ENCODE measurements at regions not wholly inside any gene's neighbourhood (a gene's known extent, or its start where the extent isn't known, plus 50 kb on each side); places are given as distances from the start of the nearest gene placed in this dataset.

- Mint-ChIP-seq H3K9me3 (peaks cover 6% of the 10 kb centered on the region), H3K27ac (no peak overlapping the region), H3K4me1 (peaks cover 7% of the 10 kb centered on the region), H3K4me3 (no peak overlapping the region), H3K36me3 (no peaks in the 10 kb centered on the region), H3K27me3 (peaks cover 48% of the 10 kb centered on the region)
- no peak for DNase-seq
Observed at GRCh38 chr20:57071954-57072583, 194.4 kb downstream of the BMP7 start.

- no peak overlapping the region for H3K4me3 Mint-ChIP-seq
- no peak for DNase-seq
- H3K9me3 Mint-ChIP-seq, result peaks cover 11% of the 10 kb centered on the region
- H3K4me1 Mint-ChIP-seq, result peaks cover 7% of the 10 kb centered on the region
- H3K27me3 Mint-ChIP-seq, result peaks cover 49% of the 10 kb centered on the region
- H3K36me3 Mint-ChIP-seq, result no peaks in the 10 kb centered on the region
- H3K27ac Mint-ChIP-seq, result no peak overlapping the region
Observed at GRCh38 chr20:57073402-57073801, 193.0 kb downstream of the BMP7 start.

- Mint-ChIP-seq H3K9me3 (peaks cover 14% of the 10 kb centered on the region), H3K36me3 (no peaks in the 10 kb centered on the region), H3K27ac (no peak overlapping the region), H3K27me3 (peaks cover 49% of the 10 kb centered on the region), H3K4me3 (no peak overlapping the region), H3K4me1 (peaks cover 7% of the 10 kb centered on the region)
- no peak for DNase-seq
Observed at GRCh38 chr20:57074386-57074785, 192.1 kb downstream of the BMP7 start.

GRCh38 chr20:57075181-57075580 lies 191.3 kb downstream of the BMP7 start:
- H3K4me1 Mint-ChIP-seq, result peaks cover 7% of the 10 kb centered on the region
- no peak overlapping the region for H3K27ac Mint-ChIP-seq
- no peak overlapping the region for H3K4me3 Mint-ChIP-seq
- no peaks in the 10 kb centered on the region for H3K36me3 Mint-ChIP-seq
- H3K9me3 Mint-ChIP-seq, result peaks cover 14% of the 10 kb centered on the region
- DNase-seq, result no peak
- peaks cover 41% of the 10 kb centered on the region for H3K27me3 Mint-ChIP-seq

- peaks cover 7% of the 10 kb centered on the region for H3K4me1 Mint-ChIP-seq
- no peak overlapping the region for H3K27ac Mint-ChIP-seq
- H3K27me3 Mint-ChIP-seq, result peaks cover 37% of the 10 kb centered on the region
- no peak overlapping the region for H3K4me3 Mint-ChIP-seq
- peaks cover 16% of the 10 kb centered on the region for H3K9me3 Mint-ChIP-seq
- no peaks in the 10 kb centered on the region for H3K36me3 Mint-ChIP-seq
- DNase-seq, result no peak
Observed at GRCh38 chr20:57075603-57076002, 190.8 kb downstream of the BMP7 start.

GRCh38 chr20:57076152-57076652 lies 190.2 kb downstream of the BMP7 start:
- Mint-ChIP-seq H3K36me3 (no peaks in the 10 kb centered on the region), H3K4me3 (no peak overlapping the region), H3K27ac (no peak overlapping the region), H3K27me3 (peaks cover 31% of the 10 kb centered on the region), H3K4me1 (peaks cover 5% of the 10 kb centered on the region), H3K9me3 (peaks cover 16% of the 10 kb centered on the region)
- no peak for DNase-seq

- DNase-seq, result no peak
- Mint-ChIP-seq H3K27me3 (peaks cover 26% of the 10 kb centered on the region), H3K36me3 (no peaks in the 10 kb centered on the region), H3K4me3 (no peak overlapping the region), H3K27ac (no peak overlapping the region), H3K4me1 (no peaks in the 10 kb centered on the region), H3K9me3 (peaks cover 16% of the 10 kb centered on the region)
Observed at GRCh38 chr20:57076951-57077350, 189.5 kb downstream of the BMP7 start.

GRCh38 chr20:57078116-57078515 lies 188.3 kb downstream of the BMP7 start:
- DNase-seq, result no peak
- H3K27ac Mint-ChIP-seq, result no peak overlapping the region
- H3K36me3 Mint-ChIP-seq, result no peaks in the 10 kb centered on the region
- peaks cover 16% of the 10 kb centered on the region for H3K9me3 Mint-ChIP-seq
- peaks cover 15% of the 10 kb centered on the region for H3K27me3 Mint-ChIP-seq
- no peaks in the 10 kb centered on the region for H3K4me1 Mint-ChIP-seq
- H3K4me3 Mint-ChIP-seq, result no peak overlapping the region

GRCh38 chr20:57079031-57080005 lies 187.1 kb downstream of the BMP7 start:
- no peak for DNase-seq
- Mint-ChIP-seq H3K27me3 (peaks cover 10% of the 10 kb centered on the region), H3K27ac (no peak overlapping the region), H3K36me3 (no peaks in the 10 kb centered on the region), H3K4me3 (no peak overlapping the region), H3K4me1 (no peaks in the 10 kb centered on the region), H3K9me3 (peaks cover 16% of the 10 kb centered on the region)

GRCh38 chr20:57080796-57081195 lies 185.6 kb downstream of the BMP7 start:
- Mint-ChIP-seq H3K27me3 (peaks cover 5% of the 10 kb centered on the region), H3K36me3 (no peaks in the 10 kb centered on the region), H3K4me1 (no peaks in the 10 kb centered on the region), H3K9me3 (peaks cover 12% of the 10 kb centered on the region), H3K27ac (no peak overlapping the region), H3K4me3 (no peak overlapping the region)
- DNase-seq, result no peak

GRCh38 chr20:57082357-57082945 lies 184.0 kb downstream of the BMP7 start:
- Mint-ChIP-seq H3K27ac (no peak overlapping the region), H3K4me1 (no peaks in the 10 kb centered on the region), H3K36me3 (no peaks in the 10 kb centered on the region), H3K27me3 (peaks cover 5% of the 10 kb centered on the region), H3K4me3 (no peak overlapping the region), H3K9me3 (peaks cover 9% of the 10 kb centered on the region)
- no peak for DNase-seq

GRCh38 chr20:57083072-57083471 lies 183.4 kb downstream of the BMP7 start:
- H3K4me1 Mint-ChIP-seq, result no peaks in the 10 kb centered on the region
- H3K36me3 Mint-ChIP-seq, result no peaks in the 10 kb centered on the region
- H3K4me3 Mint-ChIP-seq, result no peak overlapping the region
- peaks cover 6% of the 10 kb centered on the region for H3K9me3 Mint-ChIP-seq
- peaks cover 8% of the 10 kb centered on the region for H3K27me3 Mint-ChIP-seq
- DNase-seq, result no peak
- H3K27ac Mint-ChIP-seq, result no peak overlapping the region

- Mint-ChIP-seq H3K4me3 (no peak overlapping the region), H3K9me3 (peaks cover under 1% of the 10 kb centered on the region), H3K36me3 (peaks cover under 1% of the 10 kb centered on the region), H3K4me1 (peaks cover under 1% of the 10 kb centered on the region), H3K27ac (no peak overlapping the region), H3K27me3 (peaks cover 9% of the 10 kb centered on the region)
- no peak for DNase-seq
Observed at GRCh38 chr20:57086066-57086465, 180.4 kb downstream of the BMP7 start.

GRCh38 chr20:57087102-57087501 lies 179.3 kb downstream of the BMP7 start:
- DNase-seq, result no peak
- Mint-ChIP-seq H3K4me1 (peaks cover 5% of the 10 kb centered on the region), H3K4me3 (no peak overlapping the region), H3K27ac (no peak overlapping the region), H3K27me3 (peaks cover 12% of the 10 kb centered on the region), H3K9me3 (peaks cover 4% of the 10 kb centered on the region), H3K36me3 (peaks cover 4% of the 10 kb centered on the region)

GRCh38 chr20:57087705-57088104 lies 178.7 kb downstream of the BMP7 start:
- H3K27ac Mint-ChIP-seq, result no peak overlapping the region
- peaks cover 15% of the 10 kb centered on the region for H3K27me3 Mint-ChIP-seq
- peaks cover 4% of the 10 kb centered on the region for H3K9me3 Mint-ChIP-seq
- peaks cover 4% of the 10 kb centered on the region for H3K36me3 Mint-ChIP-seq
- peaks cover 7% of the 10 kb centered on the region for H3K4me1 Mint-ChIP-seq
- H3K4me3 Mint-ChIP-seq, result no peak overlapping the region
- DNase-seq, result no peak
